ENCODE measurements at regions not wholly inside any gene's neighbourhood (a gene's known extent, or its start where the extent isn't known, plus 50 kb on each side); places are given as distances from the start of the nearest gene placed in this dataset.

DNA sequence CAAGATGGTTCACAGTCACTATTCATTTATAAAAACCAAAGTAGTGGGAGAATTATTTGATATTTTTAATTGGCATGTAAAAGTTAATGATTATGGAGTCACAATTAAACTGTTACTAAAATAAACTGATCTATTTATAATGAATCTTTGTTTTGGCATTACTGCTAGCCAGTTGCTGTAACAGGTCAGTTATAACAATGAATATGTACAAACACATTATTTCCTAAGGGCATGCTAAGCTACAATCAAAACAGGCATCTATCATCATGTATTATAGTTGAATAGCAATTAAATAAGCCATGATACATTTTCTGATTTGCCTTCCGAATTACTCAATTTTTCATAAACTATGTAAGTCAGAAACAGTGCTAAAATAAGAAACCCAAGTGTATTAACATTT, 518.3 kb downstream of the SLC16A7 start:
- no peak overlapping the region for H2AK5ac ChIP-seq (ENCODE audit: low read length)
- no peak overlapping the region for H2BK120ac ChIP-seq (ENCODE audit: insufficient read depth, low read length, poor library complexity)
- no peak overlapping the region for H3K18ac ChIP-seq (ENCODE audit: low read length)
- H3K27me3 ChIP-seq (ENCODE audit: insufficient read depth, low read length) = no peaks in the 10 kb centered on the region
- H3K4me1 ChIP-seq (ENCODE audit: control insufficient read depth in 1 of 2, insufficient read depth in 2 of 2, low read length in 2 of 2) = no peaks in the 10 kb centered on the region
- H3K4ac ChIP-seq (ENCODE audit: low read depth, low read length) = no peak overlapping the region
- no peak overlapping the region for H3K9ac ChIP-seq (ENCODE audit: low read length)
- no peak overlapping the region for H2BK5ac ChIP-seq (ENCODE audit: low read depth, low read length, poor library complexity)
- no peaks in the 10 kb centered on the region for H3K79me1 ChIP-seq (ENCODE audit: low read length)
- WGBS (ENCODE audit: extremely low coverage, insufficient coverage, insufficient read length) = no CpG with 5 or more reads among the region's 1 CpG
- no peaks in the 10 kb centered on the region for H3K9me3 ChIP-seq (ENCODE audit: insufficient read depth, low read depth, low read length)
- no peak overlapping the region for H4K91ac ChIP-seq (ENCODE audit: low read depth, low read length)
- no peak overlapping the region for H3K4me2 ChIP-seq (ENCODE audit: low read length)
- H3K36me3 ChIP-seq (ENCODE audit: control insufficient read depth in 1 of 2, insufficient read depth in 2 of 2, low read length in 2 of 2) = no peaks in the 10 kb centered on the region
- H4K12ac ChIP-seq (ENCODE audit: low read depth, low read length) = no peak overlapping the region
- no peak overlapping the region for H3K23ac ChIP-seq (ENCODE audit: low read length)
- no peak overlapping the region for H3K14ac ChIP-seq (ENCODE audit: low read length)
- no peak overlapping the region for H4K8ac ChIP-seq (ENCODE audit: low read depth, low read length)
- H3K27ac ChIP-seq (ENCODE audit: low read depth, low read length) = no peak overlapping the region
- H3K79me2 ChIP-seq (ENCODE audit: control insufficient read depth, insufficient read depth, low read length, poor library complexity) = no peaks in the 10 kb centered on the region
- H3K4me3 ChIP-seq (ENCODE audit: low read depth, low read length) = no peak overlapping the region
- DNase-seq = no peak
- H2AFZ ChIP-seq (ENCODE audit: insufficient read depth, low read length, poor library complexity) = no peak overlapping the region
- no peak overlapping the region for H2BK12ac ChIP-seq (ENCODE audit: low read length)

DNA sequence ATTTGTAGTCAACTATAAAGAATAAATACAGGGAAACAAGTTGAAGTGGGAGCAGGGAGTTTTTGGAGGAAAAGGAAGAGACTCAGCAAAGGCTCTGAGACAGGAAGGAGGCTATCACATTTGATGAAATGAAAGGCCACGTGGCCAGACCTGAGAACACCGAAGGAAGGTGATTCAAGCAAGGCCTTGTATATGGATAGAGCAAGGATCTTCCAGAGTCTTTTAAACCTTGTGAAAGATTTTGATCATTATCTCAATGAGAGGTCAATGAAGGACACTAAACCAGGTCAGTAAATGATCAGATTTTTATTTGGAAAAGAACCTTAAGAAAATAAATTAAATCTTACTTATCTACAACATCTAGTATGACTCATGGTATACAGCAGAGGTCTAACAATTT, 523.5 kb downstream of the SLC16A7 start:
- Histone ChIP-seq H2BK12ac (ENCODE audit: low read length) (no peak overlapping the region), H3K9ac (ENCODE audit: low read length) (no peak overlapping the region), H3K14ac (ENCODE audit: low read length) (no peak overlapping the region), H4K12ac (ENCODE audit: low read depth, low read length) (no peak overlapping the region), H3K9me3 (ENCODE audit: insufficient read depth, low read depth, low read length) (no peaks in the 10 kb centered on the region), H3K4me2 (ENCODE audit: low read length) (no peak overlapping the region), H3K23ac (ENCODE audit: low read length) (no peak overlapping the region), H3K4me3 (ENCODE audit: low read depth, low read length) (no peak overlapping the region), H3K4ac (ENCODE audit: low read depth, low read length) (no peak overlapping the region), H4K91ac (ENCODE audit: low read depth, low read length) (no peak overlapping the region), H2AFZ (ENCODE audit: insufficient read depth, low read length, poor library complexity) (no peak overlapping the region), H3K79me1 (ENCODE audit: low read length) (no peaks in the 10 kb centered on the region), H2AK5ac (ENCODE audit: low read length) (no peak overlapping the region), H3K4me1 (ENCODE audit: control insufficient read depth in 1 of 2, insufficient read depth in 2 of 2, low read length in 2 of 2) (no peaks in the 10 kb centered on the region), H2BK5ac (ENCODE audit: low read depth, low read length, poor library complexity) (no peak overlapping the region), H2BK120ac (ENCODE audit: insufficient read depth, low read length, poor library complexity) (no peak overlapping the region), H3K27ac (ENCODE audit: low read depth, low read length) (no peak overlapping the region), H3K79me2 (ENCODE audit: control insufficient read depth, insufficient read depth, low read length, poor library complexity) (no peaks in the 10 kb centered on the region), H3K27me3 (ENCODE audit: insufficient read depth, low read length) (no peaks in the 10 kb centered on the region), H3K36me3 (ENCODE audit: control insufficient read depth in 1 of 2, insufficient read depth in 2 of 2, low read length in 2 of 2) (no peaks in the 10 kb centered on the region), H4K8ac (ENCODE audit: low read depth, low read length) (no peak overlapping the region), H3K18ac (ENCODE audit: low read length) (no peak overlapping the region)
- no peak for DNase-seq
- WGBS (ENCODE audit: extremely low coverage, insufficient coverage, insufficient read length) = no CpG with 5 or more reads among the region's 2 CpGs

DNA sequence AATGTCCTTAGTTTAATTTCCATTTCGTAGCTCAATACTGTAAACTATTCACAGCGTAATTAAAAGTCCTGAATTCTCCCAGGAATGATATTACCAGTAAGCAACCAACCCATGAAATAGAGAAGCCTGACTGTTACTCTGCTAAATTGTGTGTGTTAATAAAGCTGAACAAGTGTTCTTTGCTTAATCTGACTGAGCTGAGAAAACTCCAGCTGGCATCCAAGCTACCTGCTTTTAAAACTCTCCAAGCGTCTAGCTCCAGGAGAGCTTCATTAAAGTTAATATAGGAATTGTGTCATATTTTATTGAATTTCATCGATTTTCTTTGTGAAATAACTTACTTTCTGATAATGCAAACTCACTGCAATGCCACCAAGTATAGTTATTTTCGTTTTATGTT, 524.4 kb downstream of the SLC16A7 start:
- no peak overlapping the region for H3K4me2 ChIP-seq (ENCODE audit: low read length)
- no peak overlapping the region for H3K4ac ChIP-seq (ENCODE audit: low read depth, low read length)
- no peak overlapping the region for H4K12ac ChIP-seq (ENCODE audit: low read depth, low read length)
- no peak overlapping the region for H4K91ac ChIP-seq (ENCODE audit: low read depth, low read length)
- no peak overlapping the region for H2AK5ac ChIP-seq (ENCODE audit: low read length)
- H3K14ac ChIP-seq (ENCODE audit: low read length) = no peak overlapping the region
- H2BK120ac ChIP-seq (ENCODE audit: insufficient read depth, low read length, poor library complexity) = no peak overlapping the region
- no peaks in the 10 kb centered on the region for H3K36me3 ChIP-seq (ENCODE audit: control insufficient read depth in 1 of 2, insufficient read depth in 2 of 2, low read length in 2 of 2)
- WGBS (ENCODE audit: extremely low coverage, insufficient coverage, insufficient read length) = no CpG with 5 or more reads among the region's 5 CpGs
- no peak overlapping the region for H4K8ac ChIP-seq (ENCODE audit: low read depth, low read length)
- H3K4me1 ChIP-seq (ENCODE audit: control insufficient read depth in 1 of 2, insufficient read depth in 2 of 2, low read length in 2 of 2) = no peaks in the 10 kb centered on the region
- no peak overlapping the region for H2AFZ ChIP-seq (ENCODE audit: insufficient read depth, low read length, poor library complexity)
- H3K23ac ChIP-seq (ENCODE audit: low read length) = no peak overlapping the region
- H2BK12ac ChIP-seq (ENCODE audit: low read length) = no peak overlapping the region
- no peak overlapping the region for H2BK5ac ChIP-seq (ENCODE audit: low read depth, low read length, poor library complexity)
- H3K9me3 ChIP-seq (ENCODE audit: insufficient read depth, low read depth, low read length) = no peaks in the 10 kb centered on the region
- no peaks in the 10 kb centered on the region for H3K79me1 ChIP-seq (ENCODE audit: low read length)
- no peak overlapping the region for H3K4me3 ChIP-seq (ENCODE audit: low read depth, low read length)
- no peak overlapping the region for H3K27ac ChIP-seq (ENCODE audit: low read depth, low read length)
- no peak overlapping the region for H3K18ac ChIP-seq (ENCODE audit: low read length)
- no peaks in the 10 kb centered on the region for H3K79me2 ChIP-seq (ENCODE audit: control insufficient read depth, insufficient read depth, low read length, poor library complexity)
- no peak overlapping the region for H3K9ac ChIP-seq (ENCODE audit: low read length)
- no peak for DNase-seq
- no peaks in the 10 kb centered on the region for H3K27me3 ChIP-seq (ENCODE audit: insufficient read depth, low read length)

DNA sequence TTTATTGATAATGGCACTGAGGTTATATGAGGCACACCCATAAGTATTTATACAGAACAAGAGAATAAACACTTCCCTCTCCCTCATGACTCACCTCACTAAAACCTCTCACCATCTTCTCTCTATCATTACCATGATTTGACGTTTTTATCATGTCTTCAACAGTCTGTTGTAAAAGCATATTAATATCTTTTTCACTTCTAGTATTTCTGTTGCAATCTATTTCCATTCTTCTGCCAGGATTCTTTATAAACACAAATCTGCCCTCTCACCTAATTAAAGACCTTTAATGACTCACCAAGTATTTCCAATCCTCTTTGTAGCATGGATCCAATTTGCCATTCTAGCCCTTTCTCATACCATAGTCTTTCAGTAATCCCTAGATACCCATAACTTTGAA, 527.7 kb downstream of the SLC16A7 start:
- H2AFZ ChIP-seq (ENCODE audit: insufficient read depth, low read length, poor library complexity) = no peak overlapping the region
- no peaks in the 10 kb centered on the region for H3K36me3 ChIP-seq (ENCODE audit: control insufficient read depth in 1 of 2, insufficient read depth in 2 of 2, low read length in 2 of 2)
- no peak for DNase-seq
- no peak overlapping the region for H3K9ac ChIP-seq (ENCODE audit: low read length)
- H2BK120ac ChIP-seq (ENCODE audit: insufficient read depth, low read length, poor library complexity) = no peak overlapping the region
- no peak overlapping the region for H2BK12ac ChIP-seq (ENCODE audit: low read length)
- no peaks in the 10 kb centered on the region for H3K27me3 ChIP-seq (ENCODE audit: insufficient read depth, low read length)
- H3K18ac ChIP-seq (ENCODE audit: low read length) = no peak overlapping the region
- H3K14ac ChIP-seq (ENCODE audit: low read length) = no peak overlapping the region
- H3K4me3 ChIP-seq (ENCODE audit: low read depth, low read length) = no peak overlapping the region
- H2BK5ac ChIP-seq (ENCODE audit: low read depth, low read length, poor library complexity) = no peak overlapping the region
- no peaks in the 10 kb centered on the region for H3K79me1 ChIP-seq (ENCODE audit: low read length)
- H4K12ac ChIP-seq (ENCODE audit: low read depth, low read length) = no peak overlapping the region
- no peaks in the 10 kb centered on the region for H3K79me2 ChIP-seq (ENCODE audit: control insufficient read depth, insufficient read depth, low read length, poor library complexity)
- H3K27ac ChIP-seq (ENCODE audit: low read depth, low read length) = no peak overlapping the region
- H3K4me1 ChIP-seq (ENCODE audit: control insufficient read depth in 1 of 2, insufficient read depth in 2 of 2, low read length in 2 of 2) = no peaks in the 10 kb centered on the region
- no peak overlapping the region for H2AK5ac ChIP-seq (ENCODE audit: low read length)
- no peak overlapping the region for H4K8ac ChIP-seq (ENCODE audit: low read depth, low read length)
- H3K4ac ChIP-seq (ENCODE audit: low read depth, low read length) = no peak overlapping the region
- H4K91ac ChIP-seq (ENCODE audit: low read depth, low read length) = no peak overlapping the region
- no peak overlapping the region for H3K23ac ChIP-seq (ENCODE audit: low read length)
- peaks cover 2% of the 10 kb centered on the region for H3K9me3 ChIP-seq (ENCODE audit: insufficient read depth, low read depth, low read length)
- 100% methylated on average over 1 of the region's 1 CpG for WGBS (ENCODE audit: extremely low coverage, insufficient coverage, insufficient read length)
- no peak overlapping the region for H3K4me2 ChIP-seq (ENCODE audit: low read length)

Data from trophoblast cell (in vitro differentiated cells and primary cell).